Dermis microvascular lymphatic vessel endothelial cell (primary cell): ENCODE measurements at regions not wholly inside any gene's neighbourhood (a gene's known extent, or its start where the extent isn't known, plus 50 kb on each side); places are given as distances from the start of the nearest gene placed in this dataset.

Source experiments
- DNase-seq, 2 donors: peaks; one replicate each; pipeline versions ENCODE4 v3.0.0 to v3.0.0-alpha.2; 2010; ENCODE audit warnings: low read depth in 2 of 2

- no peak for DNase-seq
Measured at GRCh38 chr5:155912291-155912690, 414.7 kb upstream of the SGCD start.

- no peak for DNase-seq
Measured at GRCh38 chr5:155914766-155915165, 412.2 kb upstream of the SGCD start.

GRCh38 chr5:155915601-155916000 lies 411.4 kb upstream of the SGCD start:
- DNase-seq, result no peak

- DNase-seq, result no peak
Measured at GRCh38 chr5:155919126-155919525, 407.8 kb upstream of the SGCD start.

GRCh38 chr5:155919725-155920124 lies 407.2 kb upstream of the SGCD start:
- no peak for DNase-seq

DNA sequence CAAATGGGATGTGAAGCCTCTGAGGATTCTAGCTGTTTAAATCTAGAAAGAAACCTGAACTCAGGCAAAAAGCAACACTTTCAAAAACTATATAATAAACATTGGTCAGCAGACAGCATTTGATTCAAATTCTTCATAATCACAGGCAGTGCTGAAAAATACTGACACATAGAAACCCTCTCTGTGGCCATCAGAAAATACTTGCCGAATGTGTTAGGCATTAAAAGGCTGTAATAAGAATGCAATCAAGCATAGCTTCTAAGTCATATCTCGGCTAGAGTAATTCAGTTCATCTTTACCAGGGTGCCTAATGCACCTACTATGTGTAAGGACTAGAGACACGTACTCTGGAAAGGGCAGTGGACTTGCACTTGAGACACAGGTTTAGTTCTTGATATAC lies 405.3 kb upstream of the SGCD start:
- DNase-seq, result no peak

GRCh38 chr5:155923784-155924183 lies 403.2 kb upstream of the SGCD start:
- DNase-seq, result no peak

GRCh38 chr5:155926031-155926430 lies 400.9 kb upstream of the SGCD start:
- no peak for DNase-seq

DNA sequence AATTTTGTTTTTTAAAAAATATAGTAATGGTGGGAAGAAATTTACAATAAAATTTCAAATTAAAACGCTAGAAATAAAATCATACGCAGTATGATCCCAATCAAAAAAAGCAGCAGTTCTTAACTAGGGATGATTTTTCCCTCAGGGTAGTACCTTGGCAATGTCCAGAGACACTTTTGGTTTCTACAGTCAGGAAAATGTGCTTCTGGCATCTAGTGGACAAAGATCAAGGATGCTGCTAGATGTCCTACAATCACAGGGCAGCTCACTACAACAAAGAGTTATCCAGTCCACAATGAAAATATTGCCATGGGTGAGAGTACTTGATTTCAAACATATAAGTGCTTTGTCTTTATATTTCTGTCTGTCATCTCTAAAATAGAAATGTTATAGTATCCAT lies 400.2 kb upstream of the SGCD start:
- DNase-seq, result no peak

DNA sequence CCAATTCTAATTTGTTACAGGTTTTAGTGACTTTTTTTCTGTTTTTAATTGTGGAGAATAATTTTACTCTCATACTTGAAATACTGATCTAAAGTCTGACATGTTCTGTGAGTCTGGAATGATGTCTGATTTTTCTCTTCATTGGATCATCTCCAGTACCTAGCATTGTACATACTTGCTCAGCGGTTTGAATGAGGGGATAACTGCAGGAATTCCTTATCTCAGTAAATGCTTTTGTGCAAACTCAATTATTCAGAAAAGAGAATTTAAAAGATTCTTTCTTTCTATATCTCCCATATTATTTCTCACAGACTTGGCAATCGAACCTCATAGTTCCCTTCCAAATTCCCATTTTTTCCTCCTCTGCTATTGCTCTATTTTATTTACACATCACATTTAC lies 397.9 kb upstream of the SGCD start:
- no peak for DNase-seq

DNA sequence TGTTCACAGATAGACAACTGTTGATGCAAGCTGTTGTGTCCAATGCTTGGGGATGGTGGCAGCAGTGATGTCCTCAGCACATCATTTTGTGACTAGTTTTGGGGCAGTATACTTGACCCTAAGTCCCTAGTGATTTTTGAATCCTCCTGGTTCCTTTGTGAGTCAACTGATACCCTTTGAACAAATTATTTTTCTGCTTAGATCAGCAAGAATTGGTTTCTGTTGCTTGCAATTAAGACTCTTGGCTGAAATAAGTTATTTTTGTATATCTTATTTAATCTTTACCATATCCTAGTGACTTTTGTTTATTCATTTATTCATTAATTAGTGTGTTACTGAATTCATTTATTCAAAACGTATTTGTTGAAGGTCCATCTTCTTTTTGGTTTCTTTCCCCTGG lies 392.0 kb upstream of the SGCD start:
- DNase-seq, result no peak

DNA sequence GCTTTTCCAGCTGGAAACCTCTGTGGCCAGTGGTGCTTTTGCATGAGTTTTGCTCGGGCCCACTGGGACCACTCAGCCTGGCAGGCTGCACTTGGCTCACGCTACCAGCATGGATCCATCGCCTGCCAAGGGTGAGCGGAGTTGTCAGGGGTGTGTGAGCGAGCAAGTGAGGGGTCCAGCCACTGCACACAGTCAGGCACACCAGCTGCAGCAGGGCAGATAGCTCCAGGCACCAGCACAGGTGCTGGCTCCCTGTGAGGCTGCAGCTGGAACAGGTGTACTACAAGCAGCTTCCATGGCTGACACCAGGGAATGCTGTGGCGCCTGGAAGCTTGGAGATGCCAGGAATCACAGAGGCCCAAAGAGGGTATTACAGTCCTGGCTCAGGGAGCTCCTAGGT lies 391.2 kb upstream of the SGCD start:
- DNase-seq, result no peak

- no peak for DNase-seq
Measured at GRCh38 chr5:155936520-155937406, 390.2 kb upstream of the SGCD start.

DNA sequence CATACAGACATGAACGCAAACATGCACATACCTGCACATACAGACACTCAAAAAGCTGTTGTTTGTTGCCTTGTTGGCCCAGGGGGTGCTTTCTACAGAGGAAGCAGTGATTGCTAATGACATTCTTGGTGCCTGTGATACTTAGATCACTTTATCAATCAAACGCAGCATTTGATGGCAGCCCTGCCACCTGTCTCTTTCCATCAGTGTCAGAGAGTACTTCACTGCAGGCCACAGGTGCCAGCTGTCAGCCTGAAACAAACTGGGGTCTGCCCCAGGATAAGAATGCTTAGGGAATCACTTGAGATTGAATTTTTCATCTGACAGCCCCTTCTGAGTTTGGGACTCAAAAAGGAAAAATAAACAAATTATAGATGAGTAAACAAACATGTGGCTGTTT lies 388.9 kb upstream of the SGCD start:
- DNase-seq, result no peak

- no peak for DNase-seq
Measured at GRCh38 chr5:155941340-155941739, 385.6 kb upstream of the SGCD start.

DNA sequence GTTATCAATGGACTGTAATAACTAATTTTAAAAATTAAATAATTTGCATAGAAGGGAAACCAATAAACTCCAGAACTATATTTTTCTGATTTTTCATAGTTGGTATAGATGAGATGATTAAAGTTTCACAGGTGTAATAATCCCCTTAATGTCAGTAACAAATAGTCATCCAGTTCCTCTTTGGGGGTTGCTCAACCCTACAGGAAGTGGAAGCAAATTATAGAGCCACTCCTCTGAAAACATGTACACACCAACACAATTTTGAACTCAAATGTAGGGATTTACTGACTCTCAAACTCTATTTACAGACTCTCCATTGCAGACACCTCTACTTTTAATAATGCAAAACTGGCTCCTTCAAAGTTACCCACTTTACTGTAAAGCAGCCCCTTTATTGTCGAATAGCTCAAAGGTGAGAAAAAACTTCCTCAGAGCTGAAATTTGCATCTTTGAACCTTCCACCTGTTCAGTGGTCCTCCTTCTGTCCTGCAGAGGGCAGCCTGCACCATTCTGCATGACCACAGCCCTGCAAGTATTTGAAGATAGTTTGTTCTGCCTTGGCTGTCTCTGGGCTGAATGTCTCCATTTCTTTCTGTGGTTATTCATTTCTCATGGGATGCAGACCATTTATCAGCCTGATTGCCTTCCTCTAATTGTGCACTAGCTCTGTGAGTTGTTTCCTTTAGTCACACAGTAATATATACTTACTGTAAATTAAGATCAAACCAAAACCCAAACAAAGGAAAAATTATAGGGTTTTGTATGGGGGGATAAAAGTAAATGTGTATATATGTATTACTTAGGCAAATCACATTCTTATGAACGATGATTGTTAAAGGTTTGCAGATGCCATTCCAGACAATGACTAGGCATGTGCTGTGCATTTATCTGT lies 383.2 kb upstream of the SGCD start:
- no peak for DNase-seq

DNA sequence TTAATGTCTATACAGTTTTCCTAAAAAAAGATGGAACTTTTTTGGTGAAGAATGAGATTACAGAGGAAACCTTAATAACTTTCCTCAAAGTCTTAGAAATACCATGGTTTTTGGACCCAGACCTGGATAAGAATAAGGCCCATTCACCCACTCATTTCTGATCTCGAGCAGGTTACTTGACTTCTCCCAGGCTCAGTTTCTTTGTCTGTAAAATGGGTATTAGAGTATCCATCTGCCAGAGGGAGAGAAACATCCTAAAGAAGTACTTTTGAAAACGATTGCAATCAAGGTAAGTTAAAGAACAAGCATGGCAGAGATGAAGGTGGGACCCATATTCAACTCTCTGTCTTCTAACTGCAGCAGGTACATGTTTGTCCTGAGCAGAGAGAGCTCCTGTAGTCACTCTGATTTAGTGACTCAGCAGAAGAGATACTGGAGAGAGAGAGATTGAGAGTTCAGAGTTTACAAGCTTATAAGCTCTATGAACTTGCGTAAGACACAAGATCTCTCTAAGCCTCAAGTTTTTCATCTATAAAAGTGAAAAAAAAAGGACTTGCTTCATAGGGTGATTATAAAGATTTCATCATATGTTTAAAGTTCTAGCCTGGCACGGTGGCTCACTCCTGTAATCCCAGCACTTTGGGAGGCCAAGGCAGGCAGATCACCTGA lies 379.4 kb upstream of the SGCD start:
- no peak for DNase-seq

DNA sequence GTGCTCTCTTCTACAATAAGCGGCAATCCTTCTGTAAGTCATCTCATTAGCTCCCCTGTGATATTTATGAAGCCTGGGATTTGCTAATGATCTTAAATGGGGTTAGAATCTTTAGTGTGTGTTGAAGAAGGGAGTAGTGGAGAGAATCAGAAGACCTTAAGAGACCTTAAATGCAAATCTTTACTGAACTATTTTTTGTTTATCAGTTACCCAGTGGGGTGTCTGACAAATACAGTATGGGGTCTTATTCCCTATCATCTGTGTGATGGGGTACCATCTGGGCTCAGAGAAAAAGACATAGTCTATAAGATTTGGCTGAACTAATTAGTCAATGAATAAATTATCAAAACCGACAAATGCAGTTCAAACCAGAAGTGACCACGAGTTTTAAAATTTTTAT lies 378.4 kb upstream of the SGCD start:
- DNase-seq, result no peak

- no peak for DNase-seq
Measured at GRCh38 chr5:155952486-155953089, 374.4 kb upstream of the SGCD start.

GRCh38 chr5:155953335-155953734 lies 373.6 kb upstream of the SGCD start:
- DNase-seq, result no peak

- DNase-seq, result no peak
Measured at GRCh38 chr5:155954701-155955445, 372.1 kb upstream of the SGCD start.
